ENCODE measurements at regions not wholly inside any gene's neighbourhood (a gene's known extent, or its start where the extent isn't known, plus 50 kb on each side); places are given as distances from the start of the nearest gene placed in this dataset.

DNA sequence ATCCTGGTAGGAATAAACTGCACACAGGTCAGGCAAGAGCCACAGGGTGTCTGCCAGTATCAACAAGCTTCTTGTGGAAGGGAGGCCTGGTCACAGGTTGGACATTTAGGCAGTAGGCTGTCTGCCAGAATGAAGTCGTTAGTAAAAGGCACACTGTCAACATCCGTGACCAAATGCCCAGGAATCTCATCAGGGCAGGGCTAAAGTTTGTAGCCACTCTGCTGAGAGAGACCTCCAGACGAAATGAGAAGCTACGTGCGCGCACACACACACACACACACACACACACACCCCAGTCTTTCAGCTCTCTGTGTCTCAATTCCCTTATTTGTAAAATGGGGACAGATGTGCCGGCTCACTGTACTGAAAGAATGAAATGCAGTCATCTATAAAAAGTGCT is 408.7 kb upstream of the ZFP42 start:
- no peaks in the 10 kb centered on the region for H3K36me3 ChIP-seq
- H3K27ac Mint-ChIP-seq = peak overlapping the region; percentile 30
- H3K36me3 Mint-ChIP-seq = no peaks in the 10 kb centered on the region
- H3K4me2 ChIP-seq = no peak overlapping the region
- no peaks in the 10 kb centered on the region for H3K79me2 ChIP-seq (ENCODE audit: low read depth)
- no peak overlapping the region for H3K9ac ChIP-seq
- DNase-seq (ENCODE audit: low spot score) = no peak
- H3K9me3 ChIP-seq (ENCODE audit: low read depth) = no peaks in the 10 kb centered on the region
- H3K4me3 Mint-ChIP-seq = no peak overlapping the region
- peaks cover 3% of the 10 kb centered on the region for H3K27me3 Mint-ChIP-seq (ENCODE audit: insufficient read depth, low read depth)
- no peaks in the 10 kb centered on the region for H3K9me3 Mint-ChIP-seq
- peak overlapping the region; percentile 31 for H2AFZ ChIP-seq (replicated peaks)
- TF ChIP-seq EZH2phosphoT487 (IDR thresholded peaks at IDR 0.05) (no peak), EZH2 (IDR thresholded peaks at IDR 0.05) (no peak)
- no peak overlapping the region for H3K27ac ChIP-seq
- H3K27me3 ChIP-seq = no peaks in the 10 kb centered on the region
- H3K4me1 Mint-ChIP-seq = peaks cover 4% of the 10 kb centered on the region
- no peaks in the 10 kb centered on the region for H4K20me1 ChIP-seq (ENCODE audit: low read depth)
- H3K4me3 ChIP-seq = no peak overlapping the region
- no peaks in the 10 kb centered on the region for H3K4me1 ChIP-seq
- no peaks in the 10 kb centered on the region for H3F3A ChIP-seq (ENCODE audit: low read depth)

DNA sequence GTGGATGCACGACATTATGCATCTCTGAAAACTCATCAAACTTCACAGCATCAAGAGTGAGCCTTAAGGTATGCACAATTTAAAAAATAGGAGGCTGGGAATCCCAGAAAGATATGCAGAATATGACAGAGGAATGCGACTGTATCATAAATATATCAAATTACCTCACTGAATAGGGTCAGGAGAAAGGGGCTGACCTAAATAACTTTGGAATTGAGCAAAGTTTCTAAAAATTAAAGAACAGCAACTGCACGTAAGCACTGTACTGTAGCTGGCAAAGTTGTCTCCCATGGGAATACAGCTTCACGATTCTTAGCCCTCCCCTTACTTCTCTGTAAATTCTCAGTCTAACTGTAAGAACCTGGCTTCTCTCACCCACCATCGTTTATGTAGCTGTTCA is 397.4 kb upstream of the ZFP42 start:
- no peak for DNase-seq (ENCODE audit: low spot score)
- Mint-ChIP-seq H3K4me1 (peaks cover 6% of the 10 kb centered on the region), H3K27ac (no peak overlapping the region), H3K36me3 (no peaks in the 10 kb centered on the region), H3K27me3 (ENCODE audit: insufficient read depth, low read depth) (peaks cover 2% of the 10 kb centered on the region), H3K4me3 (no peak overlapping the region), H3K9me3 (no peaks in the 10 kb centered on the region)
- Histone ChIP-seq H3K9ac (no peak overlapping the region), H4K20me1 (ENCODE audit: low read depth) (no peaks in the 10 kb centered on the region), H3K27me3 (no peaks in the 10 kb centered on the region), H3K36me3 (no peaks in the 10 kb centered on the region), H3K4me3 (no peak overlapping the region), H3K27ac (no peak overlapping the region), H3K9me3 (ENCODE audit: low read depth) (no peaks in the 10 kb centered on the region), H3F3A (ENCODE audit: low read depth) (no peaks in the 10 kb centered on the region), H3K79me2 (ENCODE audit: low read depth) (no peaks in the 10 kb centered on the region), H3K4me1 (no peaks in the 10 kb centered on the region), H3K4me2 (no peak overlapping the region), H2AFZ (replicated peaks) (no peak overlapping the region)
- TF ChIP-seq, protein P1, sequence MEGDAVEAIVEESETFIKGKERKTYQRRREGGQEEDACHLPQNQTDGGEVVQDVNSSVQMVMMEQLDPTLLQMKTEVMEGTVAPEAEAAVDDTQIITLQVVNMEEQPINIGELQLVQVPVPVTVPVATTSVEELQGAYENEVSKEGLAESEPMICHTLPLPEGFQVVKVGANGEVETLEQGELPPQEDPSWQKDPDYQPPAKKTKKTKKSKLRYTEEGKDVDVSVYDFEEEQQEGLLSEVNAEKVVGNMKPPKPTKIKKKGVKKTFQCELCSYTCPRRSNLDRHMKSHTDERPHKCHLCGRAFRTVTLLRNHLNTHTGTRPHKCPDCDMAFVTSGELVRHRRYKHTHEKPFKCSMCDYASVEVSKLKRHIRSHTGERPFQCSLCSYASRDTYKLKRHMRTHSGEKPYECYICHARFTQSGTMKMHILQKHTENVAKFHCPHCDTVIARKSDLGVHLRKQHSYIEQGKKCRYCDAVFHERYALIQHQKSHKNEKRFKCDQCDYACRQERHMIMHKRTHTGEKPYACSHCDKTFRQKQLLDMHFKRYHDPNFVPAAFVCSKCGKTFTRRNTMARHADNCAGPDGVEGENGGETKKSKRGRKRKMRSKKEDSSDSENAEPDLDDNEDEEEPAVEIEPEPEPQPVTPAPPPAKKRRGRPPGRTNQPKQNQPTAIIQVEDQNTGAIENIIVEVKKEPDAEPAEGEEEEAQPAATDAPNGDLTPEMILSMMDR (IDR thresholded peaks at IDR 0.05) = no peak
- TF ChIP-seq EZH2 (IDR thresholded peaks at IDR 0.05) (no peak), EZH2phosphoT487 (IDR thresholded peaks at IDR 0.05) (no peak)

DNA sequence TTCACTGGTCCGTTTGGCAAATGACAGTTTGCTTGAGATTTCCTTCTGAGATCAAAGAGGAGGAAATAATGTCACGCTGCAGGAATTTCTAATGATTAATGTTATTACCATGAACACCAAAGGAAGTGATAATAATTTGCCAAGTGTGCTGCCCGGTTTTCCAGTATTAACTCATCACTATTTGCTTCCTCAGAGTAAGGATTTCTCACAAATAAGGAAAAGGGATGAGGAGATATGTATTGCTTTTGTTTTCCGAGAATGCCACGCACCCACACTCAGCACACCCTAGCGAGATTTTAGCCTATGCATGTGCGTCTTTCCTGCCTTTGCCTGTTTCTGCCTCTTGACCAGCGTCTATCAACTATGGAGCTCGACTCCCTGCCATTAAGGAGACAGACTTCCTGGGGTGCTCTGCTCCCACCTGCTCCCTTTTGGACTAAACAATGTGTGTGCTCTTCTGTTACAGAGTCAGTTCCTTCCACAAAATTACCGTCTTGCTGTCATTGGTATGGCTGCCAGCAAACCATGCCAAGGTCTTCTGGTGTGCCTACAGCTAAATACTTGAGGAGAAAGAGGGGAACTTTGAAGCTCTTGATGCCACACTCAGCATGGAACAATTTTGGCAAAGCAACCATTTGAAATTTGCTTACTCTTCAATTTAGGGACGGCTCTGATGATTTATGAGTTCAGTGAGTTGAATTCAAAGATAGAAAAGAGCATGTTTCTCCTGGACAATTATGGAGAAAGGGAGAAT is 393.1 kb upstream of the ZFP42 start:
- Histone ChIP-seq H3K36me3 (no peaks in the 10 kb centered on the region), H3K4me3 (no peak overlapping the region), H3F3A (ENCODE audit: low read depth) (no peaks in the 10 kb centered on the region), H3K9ac (no peak overlapping the region), H3K9me3 (ENCODE audit: low read depth) (no peaks in the 10 kb centered on the region), H3K27me3 (no peaks in the 10 kb centered on the region), H3K27ac (no peak overlapping the region), H3K4me2 (no peak overlapping the region), H3K79me2 (ENCODE audit: low read depth) (no peaks in the 10 kb centered on the region), H3K4me1 (no peaks in the 10 kb centered on the region), H2AFZ (replicated peaks) (no peak overlapping the region), H4K20me1 (ENCODE audit: low read depth) (no peaks in the 10 kb centered on the region)
- TF ChIP-seq, protein P1 (IDR thresholded peaks at IDR 0.05) = no peak
- no peak for TF ChIP-seq EZH2 (IDR thresholded peaks at IDR 0.05)
- TF ChIP-seq EZH2phosphoT487 (IDR thresholded peaks at IDR 0.05) = no peak
- no peak overlapping the region for H3K27ac Mint-ChIP-seq
- H3K9me3 Mint-ChIP-seq = no peaks in the 10 kb centered on the region
- peaks cover 4% of the 10 kb centered on the region for H3K27me3 Mint-ChIP-seq (ENCODE audit: insufficient read depth, low read depth)
- no peaks in the 10 kb centered on the region for H3K36me3 Mint-ChIP-seq
- no peak for DNase-seq (ENCODE audit: low spot score)
- H3K4me3 Mint-ChIP-seq = no peak overlapping the region
- H3K4me1 Mint-ChIP-seq = peaks cover 6% of the 10 kb centered on the region

Data from neural progenitor cell (in vitro differentiated cells).